OCI-LY7 (cell line): ENCODE measurements at regions not wholly inside any gene's neighbourhood (a gene's known extent, or its start where the extent isn't known, plus 50 kb on each side); places are given as distances from the start of the nearest gene placed in this dataset.

ENCODE experiments used
- BruUV-seq: library from RNA; stranded (reverse); fragments of 400-500 nt; replicated peaks from 2 replicates; lab custom pipeline; 2021; lab: Mats Ljungman, UMichigan
- CTCF ChIA-PET: fragments of 300-600 bp; sonication (Branson Sonifier 250); formaldehyde crosslinking; loops from one replicate; lab custom pipeline; 2022; ENCODE audit warnings: antibody characterized with exemption; ENCODE audit not compliant: unreplicated experiment; lab: Charles Lee
- POLR2A ChIA-PET: fragments of 300-600 bp; sonication (Branson Sonifier 250); formaldehyde crosslinking; loops from one replicate; lab custom pipeline; 2022; ENCODE audit warnings: antibody characterized with exemption; lab: Charles Lee
- DNase-seq: peaks from one replicate; pipeline ENCODE4 v3.0.0-alpha.2; 2015; ENCODE audit warnings: low spot score
- H2AFZ ChIP-seq: fragments of 200-600 bp; sonication (generic), shearing (Covaris generic); 2 replicates; pipeline ENCODE4 v1.6.1; 2014; ENCODE audit warnings: mild to moderate bottlenecking, antibody characterized with exemption, low read length, moderate library complexity
- H3K27ac ChIP-seq: fragments of 200-600 bp; sonication (generic); 2 replicates; pipeline ENCODE4 v1.5.1; 2014; ENCODE audit warnings: mixed run types, low read depth, mild to moderate bottlenecking, moderate library complexity, low read length, inconsistent platforms; ENCODE audit not compliant: poor library complexity, severe bottlenecking
- H3K36me3 ChIP-seq: fragments of 200-600 bp; sonication (generic); 2 replicates; pipeline ENCODE4 v1.6.1; 2014; ENCODE audit warnings: mild to moderate bottlenecking, antibody characterized with exemption, low read length, moderate library complexity, mixed read lengths; ENCODE audit not compliant: insufficient read depth
- H3K4me1 ChIP-seq: fragments of 200-600 bp; sonication (generic); 2 replicates; pipeline ENCODE4 v1.5.1; 2014; ENCODE audit warnings: mild to moderate bottlenecking, low read length; ENCODE audit not compliant: insufficient read depth, poor library complexity, severe bottlenecking
- H3K4me2 ChIP-seq: fragments of 200-600 bp; sonication (generic); 2 replicates; pipeline ENCODE4 v1.6.1; 2014; ENCODE audit warnings: mild to moderate bottlenecking, low read length
- H3K4me3 ChIP-seq: fragments of 200-600 bp; sonication (generic); 2 replicates; pipeline ENCODE4 v1.5.1; 2014; ENCODE audit warnings: mild to moderate bottlenecking, low read depth, low read length; ENCODE audit not compliant: poor library complexity, severe bottlenecking
- H3K79me2 ChIP-seq: fragments of 200-600 bp; sonication (generic); 2 replicates; pipeline ENCODE4 v1.6.1; 2016; ENCODE audit warnings: low read depth, mild to moderate bottlenecking, low read length, moderate library complexity, mixed read lengths; ENCODE audit not compliant: insufficient read depth
- H3K9me2 ChIP-seq: fragments of 200-600 bp; sonication (generic); 2 replicates; pipeline ENCODE4 v1.6.1; 2016; ENCODE audit warnings: mild to moderate bottlenecking, low read length, mixed read lengths; ENCODE audit not compliant: insufficient read depth
- H3K9me3 ChIP-seq: fragments of 200-600 bp; sonication (generic); 2 replicates; pipeline ENCODE4 v1.6.1; 2014; ENCODE audit warnings: mild to moderate bottlenecking, mixed run types, low read length, mixed read lengths
- H4K20me1 ChIP-seq: fragments of 200-600 bp; sonication (generic); 2 replicates; pipeline ENCODE4 v1.6.1; 2014; ENCODE audit warnings: mild to moderate bottlenecking, antibody characterized with exemption, low read length, moderate library complexity, mixed read lengths; ENCODE audit not compliant: insufficient read depth
- EZH2phosphoT487 ChIP-seq: fragments of 200-600 bp; sonication (generic); IDR thresholded peaks from 2 replicates; pipeline ENCODE4 v1.6.1; 2018; ENCODE audit warnings: low read depth, borderline replicate concordance, mild to moderate bottlenecking, mixed run types, antibody characterized with exemption, low read length, moderate library complexity, mixed read lengths
- intact Hi-C: fragments of 100-400 bp; cut with micrococcal nuclease; formaldehyde crosslinking; loops from one replicate; pipeline ENCODE4 v1.10.0; 2022; ENCODE audit not compliant: unreplicated experiment
- TF ChIP-seq, protein P1 (sequence below): fragments of 200-600 bp; sonication (generic); conservative IDR thresholded peaks from 2 replicates; pipeline ENCODE4 v1.5.1; 2014; ENCODE audit warnings: mild to moderate bottlenecking, antibody characterized with exemption, low read length, moderate library complexity, mixed read lengths

DNA sequence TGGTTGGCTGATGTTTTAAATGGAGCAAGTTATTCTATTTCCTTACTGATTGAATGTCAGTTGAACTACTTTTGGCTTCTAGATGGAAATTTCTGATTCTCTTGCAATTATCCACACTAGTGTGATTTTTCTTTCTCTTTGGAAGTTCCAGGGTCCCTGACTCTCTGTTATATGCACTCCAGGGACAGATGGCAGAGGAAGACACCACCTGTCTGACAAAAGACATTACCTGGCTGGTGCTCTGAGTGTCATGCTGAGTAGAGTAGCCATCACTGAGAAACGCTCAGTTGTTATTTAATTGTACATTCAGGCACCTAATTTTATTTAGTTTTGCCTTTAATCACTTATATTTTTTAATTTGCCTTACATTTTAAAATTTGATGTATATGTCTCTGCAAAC is 105.4 kb upstream of the TLL1 start:
- H2AFZ ChIP-seq = no peak overlapping the region
- H3K79me2 ChIP-seq = no peaks in the 10 kb centered on the region
- no TSS peak for BruUV-seq
- no peaks in the 10 kb centered on the region for H3K36me3 ChIP-seq
- no peak for DNase-seq
- H3K4me2 ChIP-seq = no peak overlapping the region
- POLR2A ChIA-PET = no interaction called here
- H4K20me1 ChIP-seq = no peaks in the 10 kb centered on the region
- H3K4me3 ChIP-seq = no peak overlapping the region
- no peaks in the 10 kb centered on the region for H3K4me1 ChIP-seq
- H3K9me3 ChIP-seq = no peaks in the 10 kb centered on the region
- intact Hi-C loops = no loop called here
- CTCF ChIA-PET = no interaction called here
- H3K27ac ChIP-seq = no peak overlapping the region
- no peaks in the 10 kb centered on the region for H3K9me2 ChIP-seq
- no peak for TF ChIP-seq EZH2phosphoT487
- TF ChIP-seq, protein P1, sequence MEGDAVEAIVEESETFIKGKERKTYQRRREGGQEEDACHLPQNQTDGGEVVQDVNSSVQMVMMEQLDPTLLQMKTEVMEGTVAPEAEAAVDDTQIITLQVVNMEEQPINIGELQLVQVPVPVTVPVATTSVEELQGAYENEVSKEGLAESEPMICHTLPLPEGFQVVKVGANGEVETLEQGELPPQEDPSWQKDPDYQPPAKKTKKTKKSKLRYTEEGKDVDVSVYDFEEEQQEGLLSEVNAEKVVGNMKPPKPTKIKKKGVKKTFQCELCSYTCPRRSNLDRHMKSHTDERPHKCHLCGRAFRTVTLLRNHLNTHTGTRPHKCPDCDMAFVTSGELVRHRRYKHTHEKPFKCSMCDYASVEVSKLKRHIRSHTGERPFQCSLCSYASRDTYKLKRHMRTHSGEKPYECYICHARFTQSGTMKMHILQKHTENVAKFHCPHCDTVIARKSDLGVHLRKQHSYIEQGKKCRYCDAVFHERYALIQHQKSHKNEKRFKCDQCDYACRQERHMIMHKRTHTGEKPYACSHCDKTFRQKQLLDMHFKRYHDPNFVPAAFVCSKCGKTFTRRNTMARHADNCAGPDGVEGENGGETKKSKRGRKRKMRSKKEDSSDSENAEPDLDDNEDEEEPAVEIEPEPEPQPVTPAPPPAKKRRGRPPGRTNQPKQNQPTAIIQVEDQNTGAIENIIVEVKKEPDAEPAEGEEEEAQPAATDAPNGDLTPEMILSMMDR = no peak

DNA sequence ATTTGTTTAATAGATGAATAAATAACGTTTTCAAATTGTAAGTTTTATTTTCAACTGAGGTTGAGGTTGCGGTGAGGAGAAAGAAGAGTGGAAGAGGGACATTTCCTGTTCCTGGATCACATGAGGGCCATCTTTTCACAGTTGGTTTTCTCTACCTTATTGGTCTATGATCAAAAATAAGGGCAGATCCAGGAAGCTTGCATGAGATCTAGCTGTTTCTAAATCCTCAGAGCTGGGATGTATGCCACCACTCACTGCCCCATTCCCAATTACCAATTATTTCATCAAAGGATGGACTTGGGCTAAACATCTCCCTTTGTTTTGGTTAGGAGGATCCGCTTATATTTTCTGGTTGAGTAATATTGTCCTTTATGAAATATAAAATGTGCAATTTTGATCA is 104.8 kb upstream of the TLL1 start:
- Histone ChIP-seq H3K27ac (no peak overlapping the region), H3K9me3 (no peaks in the 10 kb centered on the region), H3K36me3 (no peaks in the 10 kb centered on the region), H4K20me1 (no peaks in the 10 kb centered on the region), H3K79me2 (no peaks in the 10 kb centered on the region), H3K9me2 (no peaks in the 10 kb centered on the region), H3K4me1 (no peaks in the 10 kb centered on the region), H3K4me3 (no peak overlapping the region), H2AFZ (no peak overlapping the region), H3K4me2 (no peak overlapping the region)
- no TSS peak for BruUV-seq
- no peak for TF ChIP-seq EZH2phosphoT487
- TF ChIP-seq, protein P1 = no peak
- ChIA-PET POLR2A (no interaction called here), CTCF (no interaction called here)
- intact Hi-C loops = no loop called here
- DNase-seq = no peak

DNA sequence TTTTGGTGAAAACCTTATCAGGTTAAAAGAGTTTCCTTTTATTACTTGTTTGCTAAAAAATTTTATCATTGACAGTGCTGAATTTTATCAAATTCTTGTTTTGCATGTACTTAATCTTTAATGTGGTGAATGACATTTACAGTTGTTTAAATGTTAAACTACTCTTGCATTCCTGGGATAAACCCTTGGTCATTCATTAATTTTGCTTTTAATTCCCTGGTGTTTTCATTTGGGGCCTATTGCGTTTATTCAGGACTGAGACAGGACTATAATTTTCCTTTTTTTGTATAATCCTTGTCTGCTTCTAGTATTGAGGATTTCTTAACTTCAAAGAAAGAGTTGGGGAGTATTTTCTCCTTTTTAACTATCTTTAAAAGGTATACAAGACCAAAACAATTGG is 98.7 kb upstream of the TLL1 start:
- no peak overlapping the region for H3K4me3 ChIP-seq
- no peaks in the 10 kb centered on the region for H3K79me2 ChIP-seq
- no peak for DNase-seq
- ChIA-PET CTCF (no interaction called here), POLR2A (no interaction called here)
- H3K27ac ChIP-seq = no peak overlapping the region
- no TSS peak for BruUV-seq
- H3K4me1 ChIP-seq = no peaks in the 10 kb centered on the region
- H4K20me1 ChIP-seq = no peaks in the 10 kb centered on the region
- H3K9me2 ChIP-seq = no peaks in the 10 kb centered on the region
- no peak overlapping the region for H2AFZ ChIP-seq
- no peak overlapping the region for H3K4me2 ChIP-seq
- no peaks in the 10 kb centered on the region for H3K9me3 ChIP-seq
- no peaks in the 10 kb centered on the region for H3K36me3 ChIP-seq
- TF ChIP-seq EZH2phosphoT487 = no peak
- TF ChIP-seq, protein P1 = no peak
- intact Hi-C loops = no loop called here
